Ammon's horn (tissue), 1 donor: ENCODE measurements at regions not wholly inside any gene's neighbourhood (a gene's known extent, or its start where the extent isn't known, plus 50 kb on each side); places are given as distances from the start of the nearest gene placed in this dataset.

Source experiments
- DNase-seq: peaks from one replicate; pipeline ENCODE4 v3.0.0-alpha.2; 2016; ENCODE audit warnings: low spot score

GRCh38 chr12:78599366-78599765 lies 265.2 kb upstream of the SYT1 start:
- DNase-seq: no peak

- DNase-seq: no peak
These were observed 264.0 kb upstream of the SYT1 start for GRCh38 chr12:78600541-78600940.

- DNase-seq: no peak
These were observed 253.1 kb upstream of the SYT1 start for GRCh38 chr12:78611504-78611903.

- no peak for DNase-seq
These were observed 252.4 kb upstream of the SYT1 start for GRCh38 chr12:78612190-78612589.

GRCh38 chr12:78617683-78618082 lies 246.9 kb upstream of the SYT1 start:
- DNase-seq: no peak

- no peak for DNase-seq
These were observed 241.9 kb upstream of the SYT1 start for GRCh38 chr12:78622529-78623195.

GRCh38 chr12:78628491-78629100 lies 236.0 kb upstream of the SYT1 start:
- DNase-seq: no peak

- DNase-seq: no peak
These were observed 228.2 kb upstream of the SYT1 start for GRCh38 chr12:78636231-78636855.

- no peak for DNase-seq
These were observed 222.6 kb upstream of the SYT1 start for GRCh38 chr12:78641837-78642423.

GRCh38 chr12:78645956-78646355 lies 218.6 kb upstream of the SYT1 start:
- no peak for DNase-seq

GRCh38 chr12:78651755-78652154 lies 212.8 kb upstream of the SYT1 start:
- no peak for DNase-seq

- no peak for DNase-seq
These were observed 198.0 kb upstream of the SYT1 start for GRCh38 chr12:78666584-78666983.

- no peak for DNase-seq
These were observed 193.3 kb upstream of the SYT1 start for GRCh38 chr12:78671295-78671694.

- DNase-seq: no peak
These were observed 192.5 kb upstream of the SYT1 start for GRCh38 chr12:78672033-78672432.

- peak; percentile 58 for DNase-seq
These were observed 190.1 kb upstream of the SYT1 start for GRCh38 chr12:78674311-78675090.

- DNase-seq: no peak
These were observed 184.0 kb upstream of the SYT1 start for GRCh38 chr12:78680596-78680995.

- DNase-seq: no peak
These were observed 181.5 kb upstream of the SYT1 start for GRCh38 chr12:78683031-78683430.

GRCh38 chr12:78683626-78684025 lies 180.9 kb upstream of the SYT1 start:
- no peak for DNase-seq

- DNase-seq: no peak
These were observed 180.2 kb upstream of the SYT1 start for GRCh38 chr12:78684419-78684818.

GRCh38 chr12:78695749-78696148 lies 168.8 kb upstream of the SYT1 start:
- DNase-seq: no peak

GRCh38 chr12:78696267-78696666 lies 168.3 kb upstream of the SYT1 start:
- DNase-seq: no peak

GRCh38 chr12:78697817-78698415 lies 166.7 kb upstream of the SYT1 start:
- DNase-seq: no peak
